ENCODE measurements at regions not wholly inside any gene's neighbourhood (a gene's known extent, or its start where the extent isn't known, plus 50 kb on each side); places are given as distances from the start of the nearest gene placed in this dataset.
"Not testable (repeated sequence)": the region's sequence is repeated elsewhere in the genome, so short reads cannot be mapped to it uniquely, and the experiment has no call there.

DNA sequence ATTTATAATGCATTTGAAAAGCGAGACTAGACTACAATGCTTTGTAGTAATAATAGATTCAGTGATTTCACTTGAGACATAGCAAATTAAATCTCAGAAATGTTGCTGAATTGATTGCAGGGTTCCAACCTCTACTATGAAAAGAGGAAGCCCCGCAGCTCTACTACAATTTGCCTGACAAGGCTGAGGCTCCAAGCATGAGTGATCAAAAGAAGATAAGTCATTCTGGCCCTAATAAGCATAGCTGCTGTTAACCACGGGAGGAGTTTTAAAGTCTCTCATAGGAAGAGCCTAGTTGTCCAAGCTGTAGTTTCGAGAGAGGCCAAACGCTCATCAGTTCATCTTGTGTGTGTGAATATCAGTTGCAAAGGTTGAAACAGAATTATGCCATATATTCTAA is 920.6 kb downstream of the SPATA31A7 start:
- not testable (repeated sequence) for TF ChIP-seq CTCF, POLR2A (IDR thresholded peaks at IDR 0.05)
